Anterior cingulate cortex (tissue), 58 donors: ENCODE measurements at regions not wholly inside any gene's neighbourhood (a gene's known extent, or its start where the extent isn't known, plus 50 kb on each side); places are given as distances from the start of the nearest gene placed in this dataset.
"Not testable (repeated sequence)": the region's sequence is repeated elsewhere in the genome, so short reads cannot be mapped to it uniquely, and the experiment has no call there.

Experiments
- DNase-seq, 58 donors: peaks; one replicate each; lab custom pipeline; 2025; lab: John Stamatoyannopoulos, UW

DNA sequence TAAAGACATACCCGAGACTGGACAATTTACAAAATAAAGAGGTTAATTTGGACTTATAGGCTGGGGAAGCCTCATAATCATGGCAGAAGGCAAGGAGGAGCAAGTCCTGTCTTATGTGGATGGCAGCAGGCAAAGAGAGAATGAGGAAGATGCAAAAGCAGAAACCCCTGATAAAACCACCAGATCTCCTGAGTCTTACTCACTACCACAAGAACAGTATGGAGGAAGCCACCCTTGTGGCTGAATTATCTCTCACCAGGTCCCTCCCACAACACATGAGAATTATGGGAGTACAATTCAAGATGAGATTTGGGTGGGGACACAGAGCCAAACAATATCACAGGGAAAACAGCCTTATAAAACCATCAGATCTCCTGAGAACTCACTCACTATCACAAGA lies 61.6 kb upstream of the DCLK2 start:
- DNase-seq, result not testable (repeated sequence)

DNA sequence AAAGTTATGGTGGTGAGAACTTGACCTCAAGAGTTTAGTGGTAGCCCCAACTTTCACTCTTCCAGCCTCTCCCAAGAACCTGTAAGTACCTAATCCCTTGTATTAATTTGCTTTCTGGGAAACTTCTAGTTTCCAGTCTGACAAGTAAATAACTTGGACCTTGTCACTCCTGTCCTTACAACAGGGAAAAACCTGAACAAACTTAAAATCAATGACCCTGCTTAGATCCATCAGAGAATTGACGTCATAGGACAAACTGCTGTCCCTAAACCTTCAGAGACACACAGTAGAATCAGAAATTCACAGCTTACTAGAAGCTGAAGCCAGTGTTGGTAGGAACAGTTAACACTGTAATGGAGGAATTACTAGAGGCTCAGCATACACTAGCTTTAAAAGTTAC lies 60.0 kb upstream of the DCLK2 start:
- DNase-seq, result no peak

DNA sequence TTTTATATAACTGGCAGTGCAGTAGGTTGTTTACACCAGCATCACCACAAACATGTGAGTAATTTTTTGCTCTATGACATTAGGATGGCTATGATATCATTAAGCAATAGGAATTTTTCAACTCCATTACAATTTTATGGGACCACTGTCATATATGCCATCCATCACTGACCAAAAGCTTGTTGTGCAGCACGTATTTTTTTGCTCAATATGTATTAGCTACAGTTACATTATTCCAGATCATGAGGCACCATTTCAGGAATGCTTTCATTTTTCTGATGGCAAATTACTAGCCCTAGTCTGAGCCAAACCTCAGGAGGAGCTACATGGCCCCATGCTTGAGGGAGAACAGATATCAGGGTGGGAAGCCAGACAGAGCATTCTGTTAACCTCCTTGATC lies 56.8 kb upstream of the DCLK2 start:
- DNase-seq, result no peak

DNA sequence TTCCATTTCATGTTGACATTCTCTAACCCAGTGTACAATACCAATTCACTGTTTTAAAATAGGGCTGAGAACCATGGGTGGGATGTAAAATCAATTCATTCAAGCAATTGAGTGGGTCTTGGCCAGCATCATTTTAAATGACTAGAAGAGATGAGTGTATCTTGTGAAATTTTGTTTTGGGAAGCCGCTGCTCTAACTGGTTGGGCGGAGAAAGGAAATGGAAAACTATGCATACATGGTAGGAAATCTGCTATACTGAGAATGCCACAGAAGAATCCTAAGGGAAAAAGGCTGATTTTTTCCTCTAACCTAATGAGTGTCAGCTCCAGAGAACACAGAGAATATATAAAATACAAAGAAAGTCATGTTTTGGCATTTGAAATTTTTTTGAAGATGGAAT lies 54.8 kb upstream of the DCLK2 start:
- no peak for DNase-seq

DNA sequence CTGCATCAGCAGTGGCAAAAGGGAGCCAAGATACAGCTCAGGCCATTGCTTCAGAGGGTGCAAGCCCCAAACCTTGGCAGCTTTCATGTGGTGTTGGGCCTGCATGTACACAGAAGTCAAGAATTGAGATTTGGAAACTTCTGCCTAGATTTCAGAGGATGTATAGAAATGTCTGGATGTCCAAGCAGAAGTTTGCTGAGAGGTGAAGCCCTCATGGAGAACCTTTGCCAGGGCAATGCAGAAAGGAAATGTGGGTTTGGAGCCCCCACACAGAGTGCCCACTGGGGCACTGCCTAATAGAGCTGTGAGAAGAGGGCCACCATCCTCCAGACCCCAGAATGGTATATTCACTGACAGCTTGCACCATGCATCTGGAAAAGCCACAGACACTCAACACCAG lies 51.3 kb upstream of the DCLK2 start:
- not testable (repeated sequence) for DNase-seq
